Ishikawa (cell line): ENCODE measurements at regions not wholly inside any gene's neighbourhood (a gene's known extent, or its start where the extent isn't known, plus 50 kb on each side); places are given as distances from the start of the nearest gene placed in this dataset.

ENCODE experiments used
- CEBPB ChIP-seq: IDR thresholded peaks from 2 replicates; pipeline ENCODE4 v1.6.1; 2012
- EGR1 ChIP-seq: IDR thresholded peaks from 2 replicates; pipeline ENCODE4 v1.6.1; 2012
- EP300 ChIP-seq: IDR thresholded peaks from 2 replicates; pipeline ENCODE4 v1.6.1; 2012; ENCODE audit warnings: borderline replicate concordance
- FOXM1 ChIP-seq: IDR thresholded peaks from 2 replicates; pipeline ENCODE4 v1.6.1; 2012; ENCODE audit warnings: low read depth, borderline replicate concordance
- MAX ChIP-seq: IDR thresholded peaks from 2 replicates; pipeline ENCODE4 v1.6.1; 2012
- NFIC ChIP-seq: IDR thresholded peaks from 2 replicates; pipeline ENCODE4 v1.6.1; 2012
- RAD21 ChIP-seq: IDR thresholded peaks from 2 replicates; pipeline ENCODE4 v1.6.1; 2012; ENCODE audit warnings: low read depth
- REST ChIP-seq: IDR thresholded peaks from 2 replicates; pipeline ENCODE4 v1.6.1; 2012; ENCODE audit warnings: low read depth, mild to moderate bottlenecking
- TAF1 ChIP-seq: IDR thresholded peaks from 2 replicates; pipeline ENCODE4 v1.6.1; 2012; ENCODE audit warnings: low read depth, mild to moderate bottlenecking
- TCF12 ChIP-seq: IDR thresholded peaks from 2 replicates; pipeline ENCODE4 v1.6.1; 2012; ENCODE audit warnings: low read depth
- TEAD4 ChIP-seq: IDR thresholded peaks from 2 replicates; pipeline ENCODE4 v1.6.1; 2012
- USF1 ChIP-seq: IDR thresholded peaks from 2 replicates; pipeline ENCODE4 v1.6.1; 2012
- YY1 ChIP-seq: IDR thresholded peaks from 2 replicates; pipeline ENCODE4 v1.6.1; 2012; ENCODE audit warnings: low read depth
- ZBTB7A ChIP-seq: IDR thresholded peaks from 2 replicates; pipeline ENCODE4 v1.6.1; 2012; ENCODE audit warnings: low read depth

GRCh38 chr14:96734076-96734622, 63.0 kb upstream of the VRK1 start:
- TF ChIP-seq USF1 (no peak), EP300 (no peak), EGR1 (no peak), TCF12 (no peak), CEBPB (no peak), NFIC (no peak), REST (no peak), TAF1 (no peak), YY1 (no peak), TEAD4 (no peak), MAX (no peak), FOXM1 (no peak), ZBTB7A (no peak), RAD21 (no peak)
